UCSD-AML1 (cell line): ENCODE measurements at regions not wholly inside any gene's neighbourhood (a gene's known extent, or its start where the extent isn't known, plus 50 kb on each side); places are given as distances from the start of the nearest gene placed in this dataset.
"Not testable (repeated sequence)": the region's sequence is repeated elsewhere in the genome, so short reads cannot be mapped to it uniquely, and the experiment has no call there.

ENCODE experiments used
- DNase-seq: peaks from one replicate; lab custom pipeline; 2025; ENCODE audit not compliant: unreplicated experiment; lab: John Stamatoyannopoulos, UW

GRCh38 chr12:16881986-16882570 lies 276.1 kb upstream of the LMO3 start:
- DNase-seq, result no peak

- DNase-seq, result no peak
Observed at GRCh38 chr12:16880864-16881285, 274.9 kb upstream of the LMO3 start.

DNA sequence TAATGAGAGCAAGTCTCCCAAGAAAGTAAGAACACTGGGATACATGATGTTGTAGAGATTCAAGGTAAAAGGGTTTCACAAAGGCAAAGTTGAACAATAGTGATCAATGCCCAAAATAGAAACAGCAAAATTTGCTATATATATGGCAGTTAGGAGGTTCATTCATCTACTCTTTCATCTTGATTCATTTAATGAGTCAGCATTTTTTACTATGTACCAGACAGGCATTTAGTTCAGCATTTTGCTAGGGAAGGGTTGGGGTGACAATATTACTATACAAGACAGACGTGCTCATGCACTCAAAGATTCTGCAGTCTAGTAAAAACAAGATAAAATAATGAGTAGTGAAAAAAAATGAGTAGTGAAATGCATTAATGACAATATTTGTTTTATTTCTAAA lies 264.9 kb upstream of the LMO3 start:
- no peak for DNase-seq

DNA sequence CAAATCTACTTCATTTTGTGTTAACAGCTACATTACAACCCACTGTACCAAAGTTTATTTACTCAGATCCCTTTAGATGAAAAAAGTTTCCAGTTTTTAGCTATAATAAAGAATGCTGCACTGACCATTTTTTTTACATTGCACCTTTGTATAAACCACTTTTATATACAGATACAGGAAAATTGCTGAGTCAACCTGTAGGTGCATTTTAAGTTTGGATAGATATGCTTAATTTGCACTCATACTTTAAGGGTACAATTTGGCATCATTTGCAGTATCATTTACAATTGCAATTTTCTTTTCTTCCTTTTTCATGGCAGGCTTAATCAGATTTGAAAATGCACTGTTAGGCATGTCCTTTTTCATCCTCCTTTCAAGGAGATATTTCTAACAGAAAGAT lies 257.8 kb upstream of the LMO3 start:
- DNase-seq, result no peak

GRCh38 chr12:16857456-16857923 lies 251.5 kb upstream of the LMO3 start:
- DNase-seq, result no peak

DNA sequence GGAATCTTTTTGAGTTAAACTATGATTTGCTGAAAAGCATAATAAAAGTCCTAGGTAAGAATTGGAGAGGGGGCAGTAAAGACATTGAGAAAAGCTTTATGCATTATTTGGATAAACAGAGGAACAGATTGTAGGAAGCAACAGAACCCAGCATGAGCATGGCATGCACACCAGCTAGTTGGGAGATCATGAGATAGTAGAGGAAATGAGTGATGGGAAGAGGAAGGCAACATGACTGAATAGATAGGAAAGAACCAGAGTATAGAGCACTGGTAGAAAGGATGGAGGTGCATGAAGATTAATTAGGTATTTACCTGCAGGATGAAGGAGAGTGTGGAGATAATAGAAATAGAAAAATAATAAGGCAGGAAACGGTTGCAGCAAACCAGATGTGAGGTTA lies 248.5 kb upstream of the LMO3 start:
- no peak for DNase-seq

GRCh38 chr12:16849473-16849872 lies 243.5 kb upstream of the LMO3 start:
- DNase-seq, result no peak

DNA sequence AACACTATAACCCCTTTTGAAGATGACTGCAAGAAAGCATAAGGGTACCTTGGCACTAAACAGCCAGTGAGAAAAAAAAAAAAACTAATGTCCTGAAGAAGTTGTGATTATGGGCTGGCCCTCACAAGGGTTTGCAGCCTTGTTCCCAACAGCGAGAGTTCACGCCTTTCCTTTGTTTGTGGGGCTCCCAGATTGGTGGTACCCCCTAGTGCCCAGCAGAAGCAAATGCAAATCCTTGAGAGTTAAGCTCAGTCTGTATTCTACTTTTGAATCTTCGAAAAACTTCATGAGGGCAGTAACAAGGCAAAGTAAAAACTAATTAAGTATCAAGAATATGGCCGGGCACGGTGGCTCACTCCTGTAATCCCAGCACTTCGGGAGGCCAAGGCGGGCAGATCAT lies 238.9 kb upstream of the LMO3 start:
- DNase-seq, result no peak

DNA sequence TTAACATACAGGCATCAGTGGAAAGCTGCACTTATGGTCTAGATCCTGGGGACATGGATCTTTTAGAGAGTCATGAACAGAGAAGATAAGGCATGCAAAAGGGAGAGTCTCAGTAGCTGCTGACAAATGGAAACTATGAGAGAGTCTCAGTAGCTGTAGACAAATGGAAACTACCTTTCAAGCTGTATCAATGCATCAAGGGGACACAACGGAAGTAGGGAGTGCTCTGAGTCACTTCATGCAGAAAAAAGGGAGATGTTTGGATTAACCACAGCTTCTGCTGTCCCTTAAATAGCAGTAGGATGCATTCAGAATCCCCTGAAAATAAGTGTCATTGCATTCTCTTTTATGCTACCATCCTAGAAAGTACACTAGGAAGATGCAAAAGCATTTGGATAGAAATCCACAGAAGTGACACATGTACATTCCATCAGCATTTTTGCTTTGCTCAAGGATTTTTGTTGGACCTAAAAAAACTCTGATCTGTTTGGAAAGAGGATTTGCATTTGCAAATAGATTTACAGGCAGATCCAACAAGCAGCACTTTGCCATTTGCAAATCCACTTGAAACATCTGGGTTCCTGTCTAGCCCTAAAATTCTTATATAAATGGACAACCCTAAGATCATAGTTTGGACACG lies 227.5 kb upstream of the LMO3 start:
- DNase-seq, result no peak

DNA sequence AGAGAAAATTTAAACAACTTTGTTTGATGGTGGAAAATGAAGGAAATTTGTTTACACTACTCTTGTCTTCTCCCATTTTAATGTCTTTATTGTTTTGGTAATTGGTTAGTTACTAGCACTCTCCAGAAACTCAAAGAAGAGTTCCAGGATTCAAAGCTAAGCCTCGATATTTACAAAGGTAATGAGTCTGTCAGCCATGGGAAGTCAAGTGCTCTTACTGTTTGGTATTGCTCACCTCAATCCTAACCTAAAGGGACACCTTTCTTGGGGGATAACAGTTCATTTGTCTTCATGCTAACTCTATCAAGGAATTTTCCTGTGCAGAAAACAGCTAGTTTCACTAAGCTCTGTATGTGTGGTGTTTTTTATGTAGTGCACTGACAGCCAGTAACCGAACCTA lies 222.9 kb upstream of the LMO3 start:
- no peak for DNase-seq

- DNase-seq, result no peak
Observed at GRCh38 chr12:16807731-16808130, 201.8 kb upstream of the LMO3 start.

GRCh38 chr12:16796168-16796567 lies 190.2 kb upstream of the LMO3 start:
- no peak for DNase-seq

DNA sequence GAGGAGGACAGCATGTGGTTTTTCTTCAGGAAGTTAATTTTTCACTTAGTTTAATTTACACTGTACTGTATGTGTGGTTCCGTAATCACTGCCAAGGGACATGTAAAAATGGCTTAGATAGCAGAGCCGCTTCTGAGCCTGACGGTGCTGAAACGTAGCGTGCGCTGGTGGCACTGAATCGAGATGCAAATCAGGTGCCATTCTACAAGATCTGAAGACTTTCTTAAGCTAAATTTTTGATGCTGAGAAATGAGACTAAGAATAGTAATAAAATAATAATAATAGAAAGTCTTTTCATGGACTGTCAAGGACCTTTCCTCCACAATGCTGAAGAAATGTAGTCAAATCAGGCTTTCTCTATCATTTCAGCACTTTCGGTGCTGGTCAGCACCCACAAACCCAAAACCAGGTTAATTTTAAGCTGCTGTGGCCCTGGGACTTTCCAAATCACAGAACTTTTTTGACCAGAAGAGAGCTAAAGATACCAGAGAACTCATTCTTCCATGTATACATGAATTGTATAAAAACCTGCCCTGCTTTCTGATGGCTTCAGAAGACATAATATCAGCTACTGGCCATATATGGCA lies 183.3 kb upstream of the LMO3 start:
- no peak for DNase-seq

- DNase-seq, result no peak
Observed at GRCh38 chr12:16788506-16789203, 182.7 kb upstream of the LMO3 start.

GRCh38 chr12:16785953-16786352 lies 180.0 kb upstream of the LMO3 start:
- DNase-seq, result no peak

- no peak for DNase-seq
Observed at GRCh38 chr12:16785524-16785923, 179.6 kb upstream of the LMO3 start.

GRCh38 chr12:16769129-16769528 lies 163.2 kb upstream of the LMO3 start:
- DNase-seq, result not testable (repeated sequence)

DNA sequence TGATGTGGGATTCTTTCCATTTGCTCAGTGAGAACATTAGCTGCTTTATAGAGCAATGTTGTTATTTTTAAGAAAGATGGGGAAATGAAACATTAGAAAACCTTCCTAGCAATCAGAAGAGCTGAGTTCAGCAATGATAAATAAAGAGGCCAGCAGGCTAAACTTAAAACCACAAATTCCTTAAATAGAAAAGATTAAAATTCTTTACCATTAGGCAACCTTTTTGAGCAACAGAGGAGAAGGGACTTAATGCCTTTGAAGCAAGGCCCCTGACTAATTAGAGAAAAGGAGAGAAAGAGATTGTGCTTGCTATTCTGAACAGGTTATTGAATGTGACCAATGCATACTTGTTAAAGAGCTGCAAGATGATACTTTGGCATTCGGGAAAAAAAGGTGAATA lies 160.8 kb upstream of the LMO3 start:
- DNase-seq, result no peak

- DNase-seq, result no peak
Observed at GRCh38 chr12:16763901-16764300, 157.9 kb upstream of the LMO3 start.

GRCh38 chr12:16756833-16757555 lies 151.0 kb upstream of the LMO3 start:
- no peak for DNase-seq

DNA sequence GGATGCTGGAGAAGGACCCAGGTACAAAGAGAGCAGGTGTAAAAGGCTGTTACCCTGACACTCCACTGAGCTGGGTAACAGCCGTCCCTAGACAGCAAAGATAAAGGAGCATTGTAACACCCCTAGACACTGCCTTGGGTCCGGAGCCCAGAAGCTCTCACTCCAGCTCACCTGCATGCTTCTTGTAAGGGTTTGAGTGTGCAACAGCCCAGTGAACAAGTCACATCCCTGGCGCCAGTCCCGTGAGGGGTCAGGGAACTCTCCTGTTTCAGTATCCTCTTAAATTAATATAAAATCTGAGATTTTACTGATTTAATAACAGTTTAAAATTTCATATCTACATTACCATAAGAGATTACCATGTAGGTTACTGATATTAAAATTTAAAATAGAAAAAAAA lies 124.8 kb upstream of the LMO3 start:
- DNase-seq, result no peak
